ENCODE measurements at regions not wholly inside any gene's neighbourhood (a gene's known extent, or its start where the extent isn't known, plus 50 kb on each side); places are given as distances from the start of the nearest gene placed in this dataset.

DNA sequence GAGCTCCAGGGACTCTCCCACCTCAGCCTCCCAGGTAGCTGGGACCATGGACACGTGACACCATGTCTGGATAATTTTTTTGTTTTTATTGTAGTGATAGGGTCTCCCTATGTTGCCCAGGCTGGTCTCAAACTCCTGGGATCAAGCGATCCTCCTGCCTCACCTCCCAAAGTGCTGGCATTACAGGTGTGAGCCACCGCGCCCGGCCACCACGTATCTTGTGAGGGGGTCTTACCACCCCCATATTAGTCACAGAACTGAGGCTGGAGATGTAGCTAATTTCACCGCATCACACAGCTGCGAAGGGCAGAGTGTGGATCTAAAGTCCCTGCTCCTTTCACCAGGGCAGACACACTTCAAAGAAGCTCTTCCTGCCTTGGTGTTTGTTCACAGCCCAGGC, 211.8 kb upstream of the SOX1 start:
- DNase-seq (no peak), ATAC-seq (no peak)
- peaks cover 31% of the 10 kb centered on the region for H3K27me3 ChIP-seq (ENCODE audit: low read depth)
- H3K4me1 ChIP-seq = no peaks in the 10 kb centered on the region
- intact Hi-C loops (cut with DNase I) = no loop called here
- H3K4me3 ChIP-seq = no peak overlapping the region
- TF ChIP-seq, protein P1, sequence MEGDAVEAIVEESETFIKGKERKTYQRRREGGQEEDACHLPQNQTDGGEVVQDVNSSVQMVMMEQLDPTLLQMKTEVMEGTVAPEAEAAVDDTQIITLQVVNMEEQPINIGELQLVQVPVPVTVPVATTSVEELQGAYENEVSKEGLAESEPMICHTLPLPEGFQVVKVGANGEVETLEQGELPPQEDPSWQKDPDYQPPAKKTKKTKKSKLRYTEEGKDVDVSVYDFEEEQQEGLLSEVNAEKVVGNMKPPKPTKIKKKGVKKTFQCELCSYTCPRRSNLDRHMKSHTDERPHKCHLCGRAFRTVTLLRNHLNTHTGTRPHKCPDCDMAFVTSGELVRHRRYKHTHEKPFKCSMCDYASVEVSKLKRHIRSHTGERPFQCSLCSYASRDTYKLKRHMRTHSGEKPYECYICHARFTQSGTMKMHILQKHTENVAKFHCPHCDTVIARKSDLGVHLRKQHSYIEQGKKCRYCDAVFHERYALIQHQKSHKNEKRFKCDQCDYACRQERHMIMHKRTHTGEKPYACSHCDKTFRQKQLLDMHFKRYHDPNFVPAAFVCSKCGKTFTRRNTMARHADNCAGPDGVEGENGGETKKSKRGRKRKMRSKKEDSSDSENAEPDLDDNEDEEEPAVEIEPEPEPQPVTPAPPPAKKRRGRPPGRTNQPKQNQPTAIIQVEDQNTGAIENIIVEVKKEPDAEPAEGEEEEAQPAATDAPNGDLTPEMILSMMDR (IDR thresholded peaks at IDR 0.05) = no peak
- H3K27ac ChIP-seq = no peak overlapping the region
- H3K9me3 ChIP-seq = no peaks in the 10 kb centered on the region
- no peaks in the 10 kb centered on the region for H3K36me3 ChIP-seq

DNA sequence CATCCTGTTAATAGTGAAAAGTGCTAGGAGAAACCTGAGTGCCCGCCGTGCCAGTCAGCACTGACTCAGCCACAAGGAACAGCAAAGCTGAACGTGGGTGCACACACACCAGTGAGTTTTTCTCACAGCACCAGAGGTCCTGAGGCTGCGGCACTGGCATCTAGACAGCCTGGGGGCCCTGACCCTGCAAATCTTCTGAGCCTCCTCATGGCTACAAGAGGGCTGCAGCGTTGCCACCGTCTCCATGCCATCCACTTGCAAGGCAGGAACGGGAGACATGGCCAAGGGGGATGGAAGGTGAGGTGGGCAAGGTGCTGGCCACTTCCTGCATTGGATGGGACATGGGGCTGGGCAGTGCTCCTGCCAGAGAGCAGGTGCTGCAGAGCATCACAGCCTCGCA, 211.2 kb upstream of the SOX1 start:
- TF ChIP-seq, protein P1 (IDR thresholded peaks at IDR 0.05) = no peak
- DNase-seq (no peak), ATAC-seq (no peak)
- no peaks in the 10 kb centered on the region for H3K4me1 ChIP-seq
- no peaks in the 10 kb centered on the region for H3K36me3 ChIP-seq
- H3K9me3 ChIP-seq = no peaks in the 10 kb centered on the region
- H3K4me3 ChIP-seq = no peak overlapping the region
- no peak overlapping the region for H3K27ac ChIP-seq
- H3K27me3 ChIP-seq (ENCODE audit: low read depth) = peaks cover 27% of the 10 kb centered on the region
- intact Hi-C loops (cut with DNase I) = no loop called here

- Histone ChIP-seq H3K4me3 (no peak overlapping the region), H3K36me3 (no peaks in the 10 kb centered on the region), H3K27me3 (ENCODE audit: low read depth) (peaks cover 27% of the 10 kb centered on the region), H3K27ac (no peak overlapping the region), H3K9me3 (no peaks in the 10 kb centered on the region), H3K4me1 (no peaks in the 10 kb centered on the region)
- ATAC-seq = peak in 1 of 2 donors; percentile 31
- TF ChIP-seq, protein P1 (IDR thresholded peaks at IDR 0.05) = no peak
- intact Hi-C loops (cut with DNase I) = no loop called here
- DNase-seq = no peak
These were observed 210.4 kb upstream of the SOX1 start for GRCh38 chr13:111856571-111856970.

GRCh38 chr13:111857336-111857735, 209.6 kb upstream of the SOX1 start:
- no peaks in the 10 kb centered on the region for H3K36me3 ChIP-seq
- DNase-seq (no peak), ATAC-seq (no peak)
- no peak overlapping the region for H3K27ac ChIP-seq
- no peaks in the 10 kb centered on the region for H3K4me1 ChIP-seq
- TF ChIP-seq, protein P1 (IDR thresholded peaks at IDR 0.05) = no peak
- H3K9me3 ChIP-seq = no peaks in the 10 kb centered on the region
- H3K27me3 ChIP-seq (ENCODE audit: low read depth) = peaks cover 20% of the 10 kb centered on the region
- no peak overlapping the region for H3K4me3 ChIP-seq
- intact Hi-C loops (cut with DNase I) = no loop called here

DNA sequence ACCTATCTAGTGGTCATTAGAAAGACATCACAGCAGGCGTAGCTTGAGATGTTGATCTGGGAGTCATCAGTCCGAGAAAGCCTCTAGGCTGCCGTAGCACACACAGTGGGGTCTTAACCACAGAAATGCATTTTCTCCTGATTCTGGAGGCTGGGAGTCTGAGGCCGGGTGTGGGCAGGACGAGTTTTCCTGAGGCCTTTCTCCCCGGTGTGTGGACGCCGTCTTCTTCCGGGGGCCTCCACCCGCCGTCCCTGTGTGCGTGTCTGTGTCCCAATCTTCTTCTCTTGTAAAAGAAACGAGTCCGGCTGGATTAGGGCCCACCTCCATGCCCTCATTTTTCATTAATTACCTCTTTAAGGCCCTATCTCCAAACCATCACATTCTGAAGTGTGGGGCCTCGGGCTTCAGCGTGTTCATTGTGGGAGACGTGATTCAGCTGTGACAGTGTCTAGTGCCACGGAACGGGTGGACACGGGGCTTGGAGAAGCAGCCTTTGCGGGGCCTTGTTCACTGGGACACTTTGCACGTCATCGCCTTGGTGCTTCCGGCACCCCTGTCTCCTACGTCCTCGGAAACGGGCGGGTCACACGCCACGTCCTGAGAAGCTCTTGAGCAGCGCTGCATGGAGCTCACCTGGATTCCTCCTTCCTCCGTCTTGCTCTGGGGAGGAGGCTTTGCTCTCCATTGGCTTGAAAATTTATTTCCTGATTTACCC, 208.9 kb upstream of the SOX1 start:
- H3K27me3 ChIP-seq (ENCODE audit: low read depth) = peaks cover 17% of the 10 kb centered on the region
- intact Hi-C loops (cut with DNase I) = no loop called here
- ATAC-seq (no peak), DNase-seq (no peak)
- no peaks in the 10 kb centered on the region for H3K9me3 ChIP-seq
- H3K4me1 ChIP-seq = no peaks in the 10 kb centered on the region
- TF ChIP-seq, protein P1 (IDR thresholded peaks at IDR 0.05) = no peak
- H3K36me3 ChIP-seq = no peaks in the 10 kb centered on the region
- H3K4me3 ChIP-seq = no peak overlapping the region
- no peak overlapping the region for H3K27ac ChIP-seq

Measured in lower lobe of right lung (tissue), 2 donors.